ENCODE measurements at regions not wholly inside any gene's neighbourhood (a gene's known extent, or its start where the extent isn't known, plus 50 kb on each side); places are given as distances from the start of the nearest gene placed in this dataset.
"Not testable (repeated sequence)": the region's sequence is repeated elsewhere in the genome, so short reads cannot be mapped to it uniquely, and the experiment has no call there.

- DNase-seq: no peak
Measured at GRCh38 chr1:169019419-169020058, 87.0 kb upstream of the ATP1B1 start.

GRCh38 chr1:169020684-169021083 is 85.8 kb upstream of the ATP1B1 start:
- no peak for DNase-seq

GRCh38 chr1:169022648-169023047 is 83.8 kb upstream of the ATP1B1 start:
- no peak for DNase-seq

GRCh38 chr1:169024255-169024654 is 82.2 kb upstream of the ATP1B1 start:
- DNase-seq: no peak

- DNase-seq: no peak
Measured at GRCh38 chr1:169024800-169025271, 81.7 kb upstream of the ATP1B1 start.

- no peak for DNase-seq
Measured at GRCh38 chr1:169025412-169025811, 81.1 kb upstream of the ATP1B1 start.

- no peak for DNase-seq
Measured at GRCh38 chr1:169027607-169028320, 78.7 kb upstream of the ATP1B1 start.

GRCh38 chr1:169031566-169032224 is 74.8 kb upstream of the ATP1B1 start:
- DNase-seq: no peak

GRCh38 chr1:169041366-169041765 is 65.1 kb upstream of the ATP1B1 start:
- no peak for DNase-seq

- no peak for DNase-seq
Measured at GRCh38 chr1:169042377-169042776, 64.1 kb upstream of the ATP1B1 start.

- no peak for DNase-seq
Measured at GRCh38 chr1:169043823-169044222, 62.7 kb upstream of the ATP1B1 start.

GRCh38 chr1:169044296-169044695 is 62.2 kb upstream of the ATP1B1 start:
- peak; percentile 37 for DNase-seq

GRCh38 chr1:169044971-169045370 is 61.5 kb upstream of the ATP1B1 start:
- no peak for DNase-seq

GRCh38 chr1:169046671-169047070 is 59.8 kb upstream of the ATP1B1 start:
- no peak for DNase-seq

GRCh38 chr1:169047074-169047473 is 59.4 kb upstream of the ATP1B1 start:
- DNase-seq: no peak

- no peak for DNase-seq
Measured at GRCh38 chr1:169048043-169048442, 58.4 kb upstream of the ATP1B1 start.

- DNase-seq: no peak
Measured at GRCh38 chr1:169049258-169049938, 57.1 kb upstream of the ATP1B1 start.

- DNase-seq: no peak
Measured at GRCh38 chr1:169051171-169051570, 55.3 kb upstream of the ATP1B1 start.

GRCh38 chr1:169052171-169052570 is 54.3 kb upstream of the ATP1B1 start:
- DNase-seq: not testable (repeated sequence)

GRCh38 chr1:169052727-169053126 is 53.8 kb upstream of the ATP1B1 start:
- no peak for DNase-seq

GRCh38 chr1:169053196-169053595 is 53.3 kb upstream of the ATP1B1 start:
- DNase-seq: no peak
